ENCODE measurements at regions not wholly inside any gene's neighbourhood (a gene's known extent, or its start where the extent isn't known, plus 50 kb on each side); places are given as distances from the start of the nearest gene placed in this dataset.

- TF ChIP-seq ZNF274 (IDR thresholded peaks at IDR 0.05; ENCODE audit: low read depth, low read length) = no peak
- no peak for TF ChIP-seq CEBPB (IDR thresholded peaks at IDR 0.05; ENCODE audit: low read depth)
- no peak for TF ChIP-seq CTCF (IDR thresholded peaks at IDR 0.05 in 2 of 3, conservative IDR thresholded peaks at IDR 0.05 in 1 of 3; ENCODE audit: borderline replicate concordance in 1 of 3, insufficient read depth in 1 of 3, low read depth in 2 of 3, low read length in 2 of 3)
- no peak for TF ChIP-seq EGR1 (IDR thresholded peaks at IDR 0.05; ENCODE audit: low read depth)
- no peak for TF ChIP-seq MAX (IDR thresholded peaks at IDR 0.05)
- no peak for TF ChIP-seq SP1 (IDR thresholded peaks at IDR 0.05; ENCODE audit: low read depth)
Observed at GRCh38 chr5:180423598-180423997, 70.5 kb upstream of the GFPT2 start (continued).

GRCh38 chr5:180424094-180424493 lies 70.1 kb upstream of the CNOT6 start:
- intact Hi-C loops (cut with micrococcal nuclease) = no loop called here
- Histone ChIP-seq H3K4me3 (replicated peaks in 1 of 2; ENCODE audit: low read depth in 1 of 2, low read length in 2 of 2) (no peak overlapping the region), H3K27me3 (ENCODE audit: insufficient read depth, low read length) (no peaks in the 10 kb centered on the region), H3K79me2 (ENCODE audit: insufficient read depth, low read length) (no peaks in the 10 kb centered on the region), H3K9ac (ENCODE audit: low read length) (no peak overlapping the region), H3K27ac (ENCODE audit: low read depth, low read length) (no peak overlapping the region), H3K36me3 (ENCODE audit: control insufficient read depth in 1 of 2, insufficient read depth in 2 of 2, low read length in 2 of 2) (no peaks in the 10 kb centered on the region), H3K4me1 (ENCODE audit: control insufficient read depth in 1 of 2, insufficient read depth in 2 of 2, low read length in 2 of 2) (no peaks in the 10 kb centered on the region), H2AFZ (ENCODE audit: low read depth, low read length, poor library complexity, severe bottlenecking) (no peak overlapping the region), H4K20me1 (ENCODE audit: insufficient read depth) (no peaks in the 10 kb centered on the region), H3K9me2 (ENCODE audit: insufficient read depth) (no peaks in the 10 kb centered on the region), H3K9me3 (ENCODE audit: control insufficient read depth in 1 of 2, insufficient read depth in 1 of 2, low read depth in 1 of 2, low read length in 2 of 2) (no peaks in the 10 kb centered on the region), H3K4me2 (ENCODE audit: low read length) (no peak overlapping the region)
- ChIA-PET RAD21 (ENCODE audit: low non-redundant PET in 1 of 2, low total read pairs in 2 of 2, uncharacterized antibody in 2 of 2, unreplicated experiment in 2 of 2) (no interaction called here), POLR2A (no interaction called here), CTCF (interaction anchor here (0.8 kb wide), 1 partner anchor 95 kb away, joined by 3 read pairs; no protein-coding TSS in a partner anchor)
- ATAC-seq = no peak
- no peak for DNase-seq (ENCODE audit: low read depth, low spot score)
- BruUV-seq (replicated peaks) = no TSS peak
- TF ChIP-seq REST (IDR thresholded peaks at IDR 0.05; ENCODE audit: low read depth) = no peak
- no peak for TF ChIP-seq ATF3 (IDR thresholded peaks at IDR 0.05)
